H9 (cell line): ENCODE measurements at regions not wholly inside any gene's neighbourhood (a gene's known extent, or its start where the extent isn't known, plus 50 kb on each side); places are given as distances from the start of the nearest gene placed in this dataset.

Source experiments
- DNase-seq: peaks from one replicate; pipeline ENCODE4 v3.0.0-alpha.2; 2017
- H2AFZ ChIP-seq: one replicate; pipeline ENCODE4 v1.6.1; 2013; ENCODE audit warnings: mild to moderate bottlenecking, low read length, control low read depth, moderate library complexity
- H2AK5ac ChIP-seq: 2 replicates; pipeline ENCODE4 v1.6.1; 2013; ENCODE audit warnings: low read length, control low read depth, mixed read lengths; ENCODE audit not compliant: insufficient read length
- H2BK120ac ChIP-seq: one replicate; pipeline ENCODE4 v1.6.1; 2013; ENCODE audit warnings: low read depth, mild to moderate bottlenecking, low read length, control low read depth, inconsistent platforms; ENCODE audit not compliant: poor library complexity, severe bottlenecking
- H2BK12ac ChIP-seq: 2 replicates; pipeline ENCODE4 v1.6.1; 2013; ENCODE audit warnings: low read length, control low read depth, mixed read lengths, low read depth; ENCODE audit not compliant: insufficient read length
- H2BK15ac ChIP-seq: 2 replicates; pipeline ENCODE4 v1.6.1; 2013; ENCODE audit warnings: low read depth, low read length, control low read depth
- H2BK20ac ChIP-seq: one replicate; pipeline ENCODE4 v1.6.1; 2013; ENCODE audit warnings: low read depth, mild to moderate bottlenecking, low read length, control low read depth, inconsistent platforms; ENCODE audit not compliant: poor library complexity, severe bottlenecking
- H2BK5ac ChIP-seq: 2 replicates; pipeline ENCODE4 v1.6.1; 2013; ENCODE audit warnings: low read length, control low read depth, mixed read lengths; ENCODE audit not compliant: insufficient read length
- H3K14ac ChIP-seq: 2 replicates; pipeline ENCODE4 v1.6.1; 2013; ENCODE audit warnings: low read length, control low read depth; ENCODE audit not compliant: insufficient read depth
- H3K18ac ChIP-seq: 2 replicates; pipeline ENCODE4 v1.6.1; 2013; ENCODE audit warnings: low read depth, mild to moderate bottlenecking, mixed read lengths, low read length, control low read depth; ENCODE audit not compliant: insufficient read length
- H3K23ac ChIP-seq: 2 replicates; pipeline ENCODE4 v1.6.1; 2013; ENCODE audit warnings: low read length, control low read depth, mixed read lengths, low read depth; ENCODE audit not compliant: insufficient read length
- H3K23me2 ChIP-seq: 2 replicates; pipeline ENCODE4 v1.6.1; 2013; ENCODE audit warnings: low read depth, mild to moderate bottlenecking, mixed read lengths, low read length, control low read depth; ENCODE audit not compliant: insufficient read length, poor library complexity, severe bottlenecking
- H3K27ac ChIP-seq: 2 replicates; pipeline ENCODE4 v1.5.1; 2013; ENCODE audit warnings: low read length, control low read depth, mixed read lengths, low read depth; ENCODE audit not compliant: insufficient read length
- H3K27me3 ChIP-seq: 2 replicates; pipeline ENCODE4 v1.6.1; 2013; ENCODE audit warnings: low read length, control low read depth, inconsistent platforms; ENCODE audit not compliant: insufficient read depth
- H3K4ac ChIP-seq: 2 replicates; pipeline ENCODE4 v1.6.1; 2013; ENCODE audit warnings: low read depth, mild to moderate bottlenecking, control low read depth, inconsistent platforms, low read length, moderate library complexity
- H3K4me1 ChIP-seq: 2 replicates; pipeline ENCODE4 v1.6.1; 2013; ENCODE audit warnings: low read length, control low read depth, inconsistent platforms; ENCODE audit not compliant: insufficient read depth
- H3K4me2 ChIP-seq: 2 replicates; pipeline ENCODE4 v1.6.1; 2013; ENCODE audit warnings: low read length, control low read depth, mixed read lengths; ENCODE audit not compliant: insufficient read length, insufficient read depth
- H3K56ac ChIP-seq: 2 replicates; pipeline ENCODE4 v1.6.1; 2013; ENCODE audit warnings: low read depth, mild to moderate bottlenecking, mixed read lengths, low read length, control low read depth; ENCODE audit not compliant: insufficient read length
- H3K79me1 ChIP-seq: 2 replicates; pipeline ENCODE4 v1.6.1; 2013; ENCODE audit warnings: low read depth, mild to moderate bottlenecking, moderate library complexity, low read length, control low read depth, inconsistent platforms; ENCODE audit not compliant: insufficient read depth, poor library complexity, severe bottlenecking
- H3K79me2 ChIP-seq: 2 replicates; pipeline ENCODE4 v1.6.1; 2013; ENCODE audit warnings: low read length, control low read depth, inconsistent platforms; ENCODE audit not compliant: insufficient read depth
- H3K9ac ChIP-seq: 2 replicates; pipeline ENCODE4 v1.6.1; 2013; ENCODE audit warnings: low read length, control low read depth, mixed read lengths; ENCODE audit not compliant: insufficient read length; ENCODE audit errors: extremely low read depth
- H3K9me3 ChIP-seq: one replicate; pipeline ENCODE4 v1.6.1; 2013; ENCODE audit warnings: low read depth, low read length, inconsistent platforms; ENCODE audit not compliant: control insufficient read depth
- H3T11ph ChIP-seq: one replicate; pipeline ENCODE4 v1.6.1; 2013; ENCODE audit warnings: mild to moderate bottlenecking, low read length, control low read depth, inconsistent platforms
- H4K20me1 ChIP-seq: one replicate; pipeline ENCODE4 v1.6.1; 2013; ENCODE audit not compliant: control insufficient read depth, insufficient read length, insufficient read depth
- H4K5ac ChIP-seq: 2 replicates; pipeline ENCODE4 v1.6.1; 2013; ENCODE audit warnings: low read depth, mild to moderate bottlenecking, mixed read lengths, low read length, control low read depth; ENCODE audit not compliant: insufficient read length
- H4K8ac ChIP-seq: replicated peaks from 2 replicates; pipeline ENCODE4 v1.6.1; 2013; ENCODE audit warnings: low read length, control low read depth, mixed read lengths, low read depth; ENCODE audit not compliant: insufficient read length
- H4K91ac ChIP-seq: 2 replicates; pipeline ENCODE4 v1.6.1; 2013; ENCODE audit warnings: low read depth, mild to moderate bottlenecking, moderate library complexity, mixed read lengths, low read length, control low read depth; ENCODE audit not compliant: insufficient read length
- H3K27ac Mint-ChIP-seq, 3 experiments: 2 replicates in 2 of 3; 3 replicates in 1 of 3; pipeline ENCODE4 v1.8.0; 2020 to 2021; ENCODE audit warnings: mixed read lengths in 3 of 3, mild to moderate bottlenecking in 1 of 3, moderate library complexity in 1 of 3
- H3K27me3 Mint-ChIP-seq: 2 replicates; pipeline ENCODE4 v1.8.0; 2021; ENCODE audit warnings: low read depth, mild to moderate bottlenecking, moderate library complexity, mixed read lengths
- H3K36me3 Mint-ChIP-seq, 3 experiments: 2 replicates in 2 of 3; 3 replicates in 1 of 3; pipeline ENCODE4 v1.8.0; 2020 to 2021; ENCODE audit warnings: low read depth in 3 of 3, mixed read lengths in 3 of 3; ENCODE audit not compliant: insufficient read depth in 1 of 3
- H3K4me1 Mint-ChIP-seq, 2 experiments: 2 replicates each; pipeline ENCODE4 v1.8.0; 2020; ENCODE audit warnings: mixed read lengths in 2 of 2
- H3K4me3 Mint-ChIP-seq, 2 experiments: 2 replicates in 1 of 2; 3 replicates in 1 of 2; pipeline ENCODE4 v1.8.0; 2020 to 2021; ENCODE audit warnings: mild to moderate bottlenecking in 2 of 2, mixed read lengths in 2 of 2, moderate library complexity in 1 of 2
- H3K9me3 Mint-ChIP-seq, 2 experiments: 2 replicates in 1 of 2; 3 replicates in 1 of 2; pipeline ENCODE4 v1.8.0; 2020; ENCODE audit warnings: mild to moderate bottlenecking in 2 of 2, mixed read lengths in 2 of 2, moderate library complexity in 1 of 2
- WGBS: extraction: QIAGEN DNeasy Blood & Tissue Kit; methylation state at CpG from one replicate; pipeline ENCODE4 v1.1.7; 2013; ENCODE audit warnings: missing lambda C conversion rate, low lambda C conversion rate, mixed read lengths; ENCODE audit not compliant: insufficient read length; ENCODE audit errors: extremely low coverage; 5-methylcytosine and 5-hydroxymethylcytosine counted together
- TF ChIP-seq, protein P1 (sequence below): fragments of 200-600 bp; sonication (generic); conservative IDR thresholded peaks from 3 replicates; pipeline ENCODE4 v1.8.0; 2021; ENCODE audit warnings: antibody characterized with exemption, mild to moderate bottlenecking

DNA sequence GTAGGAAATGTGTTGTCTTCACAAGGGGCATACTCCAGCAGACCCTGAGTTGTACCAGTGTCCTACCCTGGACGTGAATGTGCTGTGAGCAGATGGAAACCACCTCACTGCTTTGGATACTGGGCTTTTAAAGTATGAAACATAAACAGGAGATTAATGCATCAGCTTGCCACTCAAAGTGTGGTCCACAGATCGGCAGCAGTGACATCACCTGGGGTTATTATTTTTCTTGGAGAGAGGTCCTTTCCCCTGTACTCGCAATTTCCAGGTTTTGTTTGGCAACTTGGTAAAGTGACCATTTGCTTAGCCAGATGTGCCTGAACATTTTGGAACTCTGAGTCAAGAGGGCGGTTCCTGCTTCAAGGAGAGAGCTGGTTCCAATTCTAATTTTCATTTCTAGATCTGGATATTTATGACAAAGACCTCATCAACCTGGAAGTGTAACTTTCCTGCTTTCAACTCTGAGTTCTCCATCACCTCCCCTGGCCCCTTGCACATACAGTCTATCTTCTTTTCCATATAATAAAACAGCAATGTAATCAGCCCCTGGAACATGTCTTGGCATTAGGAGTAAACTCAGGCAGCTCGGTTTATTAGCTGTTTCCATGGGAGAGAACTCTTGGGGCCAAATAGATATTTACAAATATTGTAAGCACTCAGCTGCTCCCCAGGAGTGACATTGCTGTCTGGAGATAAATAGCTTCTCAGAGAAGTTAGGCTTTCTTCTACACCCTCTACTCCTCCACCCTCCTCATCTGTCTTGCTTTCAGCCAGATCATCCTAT lies 237.0 kb upstream of the TBX3 start:
- no peak for DNase-seq
- TF ChIP-seq, protein P1, sequence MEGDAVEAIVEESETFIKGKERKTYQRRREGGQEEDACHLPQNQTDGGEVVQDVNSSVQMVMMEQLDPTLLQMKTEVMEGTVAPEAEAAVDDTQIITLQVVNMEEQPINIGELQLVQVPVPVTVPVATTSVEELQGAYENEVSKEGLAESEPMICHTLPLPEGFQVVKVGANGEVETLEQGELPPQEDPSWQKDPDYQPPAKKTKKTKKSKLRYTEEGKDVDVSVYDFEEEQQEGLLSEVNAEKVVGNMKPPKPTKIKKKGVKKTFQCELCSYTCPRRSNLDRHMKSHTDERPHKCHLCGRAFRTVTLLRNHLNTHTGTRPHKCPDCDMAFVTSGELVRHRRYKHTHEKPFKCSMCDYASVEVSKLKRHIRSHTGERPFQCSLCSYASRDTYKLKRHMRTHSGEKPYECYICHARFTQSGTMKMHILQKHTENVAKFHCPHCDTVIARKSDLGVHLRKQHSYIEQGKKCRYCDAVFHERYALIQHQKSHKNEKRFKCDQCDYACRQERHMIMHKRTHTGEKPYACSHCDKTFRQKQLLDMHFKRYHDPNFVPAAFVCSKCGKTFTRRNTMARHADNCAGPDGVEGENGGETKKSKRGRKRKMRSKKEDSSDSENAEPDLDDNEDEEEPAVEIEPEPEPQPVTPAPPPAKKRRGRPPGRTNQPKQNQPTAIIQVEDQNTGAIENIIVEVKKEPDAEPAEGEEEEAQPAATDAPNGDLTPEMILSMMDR = no peak
- no peak overlapping the region for H3K18ac ChIP-seq
- H3T11ph ChIP-seq = no peak overlapping the region
- no peak overlapping the region for H4K91ac ChIP-seq
- no peaks in the 10 kb centered on the region for H3K79me1 ChIP-seq
- H3K4me1 ChIP-seq = no peaks in the 10 kb centered on the region
- H3K27me3 Mint-ChIP-seq = peaks cover 3% of the 10 kb centered on the region
- H3K23ac ChIP-seq = no peak overlapping the region
- no peak overlapping the region for H3K4me3 Mint-ChIP-seq
- H3K9ac ChIP-seq = no peak overlapping the region
- H2BK15ac ChIP-seq = no peak overlapping the region
- H3K14ac ChIP-seq = no peak overlapping the region
- H2BK12ac ChIP-seq = no peak overlapping the region
- H2BK5ac ChIP-seq = no peak overlapping the region
- no peak overlapping the region for H3K56ac ChIP-seq
- no peaks in the 10 kb centered on the region for H3K27me3 ChIP-seq
- WGBS = no CpG with 5 or more reads among the region's 5 CpGs
- H2AFZ ChIP-seq = no peak overlapping the region
- H3K27ac ChIP-seq = no peak overlapping the region
- peaks cover 0 to 3% of the 10 kb centered on the region in 2 experiments; a peak in 2 of 5 replicates for H3K9me3 Mint-ChIP-seq
- no peaks in the 10 kb centered on the region; a peak in 1 of 7 replicates for H3K36me3 Mint-ChIP-seq
- H3K27ac Mint-ChIP-seq = no peak overlapping the region; a peak in 1 of 7 replicates
- no peak overlapping the region for H3K4me2 ChIP-seq
- no peaks in the 10 kb centered on the region for H3K79me2 ChIP-seq
- H3K23me2 ChIP-seq = no peaks in the 10 kb centered on the region
- H2BK120ac ChIP-seq = no peak overlapping the region
- no peaks in the 10 kb centered on the region for H4K20me1 ChIP-seq
- H3K9me3 ChIP-seq = no peaks in the 10 kb centered on the region
- H4K8ac ChIP-seq = no peak overlapping the region
- peaks cover 4 to 9% of the 10 kb centered on the region in 2 experiments; a peak in 3 of 4 replicates for H3K4me1 Mint-ChIP-seq
- no peak overlapping the region for H2AK5ac ChIP-seq
- H2BK20ac ChIP-seq = no peak overlapping the region
- no peak overlapping the region for H3K4ac ChIP-seq
- H4K5ac ChIP-seq = no peak overlapping the region
